Right cardiac atrium (tissue), 5 donors: ENCODE measurements at regions not wholly inside any gene's neighbourhood (a gene's known extent, or its start where the extent isn't known, plus 50 kb on each side); places are given as distances from the start of the nearest gene placed in this dataset.
A peak's percentile ranks its signal among the peaks of the same experiment; 100 is the strongest.
"Not testable (repeated sequence)": the region's sequence is repeated elsewhere in the genome, so short reads cannot be mapped to it uniquely, and the experiment has no call there.

ENCODE experiments used
- ATAC-seq, 2 donors: fragments of 200-7000 bp; cut with Tn5 transposase; one replicate each; pipeline versions ENCODE4 v1.8.0 to v1.9.1; 2020; ENCODE audit warnings: moderate library complexity in 2 of 2, mild to moderate bottlenecking in 1 of 2
- DNase-seq, 3 donors: peaks; one replicate each; pipeline ENCODE4 v3.0.0-alpha.2; 2020
- H3K27ac ChIP-seq: one replicate; pipeline ENCODE4 v1.5.1; 2013; ENCODE audit warnings: mild to moderate bottlenecking, low read length, control low read depth, moderate library complexity
- H3K27me3 ChIP-seq: one replicate; pipeline ENCODE4 v1.6.1; 2013; ENCODE audit not compliant: control insufficient read depth, insufficient read depth
- H3K4me1 ChIP-seq: one replicate; pipeline ENCODE4 v1.6.1; 2013; ENCODE audit warnings: low read length; ENCODE audit not compliant: control insufficient read depth, insufficient read depth
- H3K4me3 ChIP-seq: one replicate; pipeline ENCODE4 v1.5.1; 2013; ENCODE audit warnings: low read length, control low read depth
- H3K9me3 ChIP-seq: one replicate; pipeline ENCODE4 v1.6.1; 2013; ENCODE audit warnings: low read length; ENCODE audit not compliant: control insufficient read depth
- WGBS: extraction: QIAGEN DNeasy Blood & Tissue Kit; methylation state at CpG from one replicate; pipeline ENCODE4 v1.1.7; 2013; 5-methylcytosine and 5-hydroxymethylcytosine counted together
- intact Hi-C, 4 donors: fragments of 100-400 bp; cut with DNase I; formaldehyde crosslinking; loops; one replicate each; pipeline versions ENCODE4 v1.11.0 to v1.14.0; 2022 to 2023
- donor health status: healthy with polysubstance abuse.
- donor health status: DM: no; HTN: yes; CAD: no.
- donor health status: DM: no; HTN: no; CAD: no.
- donor health status: DM: no; HTN: yes; CAD: no; lungs with severe emphysema.
- donor health status: DM: yes; HTN: yes; CAD: no.

DNA sequence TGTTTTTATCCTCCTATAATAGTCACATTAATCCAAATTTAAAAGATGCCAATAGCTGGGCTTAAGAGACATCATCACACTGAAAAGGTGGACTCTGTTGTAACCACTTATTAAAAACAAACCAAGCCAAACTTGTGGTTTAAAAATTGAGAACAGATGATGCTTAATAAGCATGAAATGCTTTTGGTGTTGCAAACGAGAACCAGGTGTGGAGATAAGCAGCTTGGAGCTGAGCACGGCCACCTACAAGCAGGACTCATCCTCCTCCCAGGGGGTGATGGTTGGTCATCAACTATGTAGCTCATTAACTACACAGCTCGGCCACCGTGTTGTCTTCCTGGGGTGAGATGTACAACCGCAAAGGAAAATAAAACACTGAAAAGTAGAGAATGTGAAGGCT lies 154.4 kb downstream of the NPR3 start:
- ATAC-seq (no peak), DNase-seq (no peak)
- no peak overlapping the region for H3K27ac ChIP-seq
- 65% methylated on average over 5 of the region's 5 CpGs for WGBS
- H3K4me1 ChIP-seq, result no peaks in the 10 kb centered on the region
- no peaks in the 10 kb centered on the region for H3K27me3 ChIP-seq
- no peaks in the 10 kb centered on the region for H3K9me3 ChIP-seq
- intact Hi-C loops, result no loop called here
- H3K4me3 ChIP-seq, result no peak overlapping the region

GRCh38 chr5:32866138-32866537 lies 155.0 kb downstream of the NPR3 start:
- H3K9me3 ChIP-seq, result no peaks in the 10 kb centered on the region
- WGBS, result 89% methylated on average over 1 of the region's 1 CpG

DNA sequence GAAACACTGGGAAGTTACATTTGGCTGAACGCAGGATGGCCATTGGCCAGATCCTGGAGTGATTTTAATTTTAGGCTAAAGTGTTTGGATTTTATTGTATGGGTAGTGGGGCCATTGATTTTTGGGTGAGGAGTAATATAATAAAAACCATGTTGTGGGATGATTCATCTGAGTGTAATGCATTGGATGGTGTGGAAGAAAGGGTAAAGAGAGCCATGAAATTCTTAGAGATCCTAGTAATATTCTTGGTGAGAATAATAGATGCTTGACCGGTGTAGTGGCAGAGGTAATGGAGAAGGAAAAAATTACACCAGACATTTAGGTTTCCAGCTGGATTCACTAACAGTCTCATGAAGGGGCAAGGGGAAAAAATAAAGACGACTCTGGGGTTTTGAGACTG lies 158.1 kb downstream of the NPR3 start:
- Histone ChIP-seq H3K27me3 (no peaks in the 10 kb centered on the region), H3K27ac (no peak overlapping the region), H3K9me3 (peaks cover 2% of the 10 kb centered on the region), H3K4me3 (no peak overlapping the region), H3K4me1 (no peaks in the 10 kb centered on the region)
- ATAC-seq, result no peak
- no peak for DNase-seq
- WGBS, result 83% methylated on average over 3 of the region's 3 CpGs
- intact Hi-C loops, result no loop called here

More at GRCh38 chr5:32866138-32866537, 155.0 kb downstream of the NPR3 start:
- Histone ChIP-seq H3K4me1 (no peaks in the 10 kb centered on the region), H3K4me3 (no peak overlapping the region), H3K27me3 (no peaks in the 10 kb centered on the region), H3K27ac (no peak overlapping the region)
- DNase-seq (no peak), ATAC-seq (no peak)
- intact Hi-C loops, result no loop called here

DNA sequence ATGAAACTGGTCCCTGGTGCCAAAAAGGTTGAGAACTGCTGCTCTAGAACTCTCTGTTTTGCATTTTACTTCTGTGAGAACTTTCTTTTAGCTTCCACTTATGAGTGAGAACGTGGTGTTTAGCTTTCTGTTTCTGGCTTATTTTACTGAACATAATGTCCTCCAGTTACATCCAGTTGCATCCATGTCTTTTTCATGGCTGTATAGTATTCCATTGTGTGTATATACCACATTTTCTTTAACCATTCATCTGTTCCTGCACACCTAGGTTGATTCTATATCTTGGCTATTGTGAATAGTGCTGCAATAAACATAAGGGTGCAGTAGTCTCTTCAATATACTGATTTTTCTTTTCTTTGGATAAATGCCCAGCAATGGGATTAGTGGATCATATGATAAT lies 165.7 kb downstream of the NPR3 start:
- WGBS, result 34% methylated on average over 1 of the region's 1 CpG
- Histone ChIP-seq H3K4me1 (no peaks in the 10 kb centered on the region), H3K27ac (no peak overlapping the region), H3K4me3 (no peak overlapping the region), H3K27me3 (no peaks in the 10 kb centered on the region), H3K9me3 (no peaks in the 10 kb centered on the region)
- ATAC-seq (no peak), DNase-seq (no peak)
- intact Hi-C loops, result no loop called here

GRCh38 chr5:32879364-32879763 lies 168.2 kb downstream of the NPR3 start:
- H3K4me1 ChIP-seq, ATAC-seq, H3K27me3 ChIP-seq, H3K9me3 ChIP-seq, DNase-seq, H3K4me3 ChIP-seq, intact Hi-C loops, H3K27ac ChIP-seq: not testable (repeated sequence)
- WGBS, result 71% methylated on average over 3 of the region's 3 CpGs

DNA sequence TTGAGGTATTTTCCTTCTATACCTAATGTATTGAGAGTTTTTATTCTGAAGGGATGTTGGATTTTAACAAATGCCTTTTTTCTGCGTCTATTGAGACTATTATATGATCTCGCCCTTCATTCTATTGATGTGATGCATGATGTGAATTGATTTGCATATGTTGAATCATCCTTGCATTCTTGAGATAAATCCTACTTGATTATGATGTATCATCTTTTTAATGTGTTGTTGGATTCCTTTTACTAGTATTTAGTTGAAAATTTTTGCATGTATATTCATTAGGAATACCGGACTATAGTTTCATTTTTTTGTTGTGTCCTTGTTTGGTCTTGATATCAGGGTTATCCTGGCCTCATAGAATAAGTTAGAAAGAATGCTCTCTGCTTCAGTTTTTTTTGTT lies 169.7 kb downstream of the NPR3 start:
- H3K9me3 ChIP-seq, result peaks cover 2% of the 10 kb centered on the region
- intact Hi-C loops, result no loop called here
- WGBS, result 56% methylated on average over 3 of the region's 3 CpGs

DNA sequence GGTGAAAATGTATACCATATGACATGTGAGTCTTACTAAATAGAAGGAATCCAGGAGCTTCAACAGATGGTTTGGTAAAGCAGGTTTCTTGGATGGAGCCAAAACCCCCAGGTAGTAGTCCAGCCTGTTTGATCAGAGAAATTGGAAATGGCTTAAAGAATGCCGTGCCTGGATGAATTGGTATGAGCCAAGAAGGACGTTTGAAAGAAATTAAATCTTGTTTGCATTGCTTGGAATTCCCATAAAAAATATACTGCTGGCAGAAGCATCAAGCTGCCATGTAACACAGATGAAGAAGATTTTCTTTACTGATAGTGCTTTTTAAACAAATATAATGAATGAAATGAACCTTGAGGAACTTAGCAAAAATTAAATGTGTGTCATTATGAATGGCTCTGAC lies 176.3 kb downstream of the NPR3 start:
- no peak overlapping the region for H3K4me3 ChIP-seq
- no peaks in the 10 kb centered on the region for H3K27me3 ChIP-seq
- 50% methylated on average over 2 of the region's 2 CpGs for WGBS
- H3K27ac ChIP-seq, result no peak overlapping the region
- H3K4me1 ChIP-seq, result no peaks in the 10 kb centered on the region
- ATAC-seq (no peak), DNase-seq (no peak)
- peaks cover 4% of the 10 kb centered on the region for H3K9me3 ChIP-seq
- intact Hi-C loops, result no loop called here

More for the DNA sequence above, 169.7 kb downstream of the NPR3 start:
- no peaks in the 10 kb centered on the region for H3K4me1 ChIP-seq
- H3K27ac ChIP-seq, result no peak overlapping the region
- H3K27me3 ChIP-seq, result no peaks in the 10 kb centered on the region
- no peak overlapping the region for H3K4me3 ChIP-seq
- no peak for DNase-seq
- no peak for ATAC-seq

DNA sequence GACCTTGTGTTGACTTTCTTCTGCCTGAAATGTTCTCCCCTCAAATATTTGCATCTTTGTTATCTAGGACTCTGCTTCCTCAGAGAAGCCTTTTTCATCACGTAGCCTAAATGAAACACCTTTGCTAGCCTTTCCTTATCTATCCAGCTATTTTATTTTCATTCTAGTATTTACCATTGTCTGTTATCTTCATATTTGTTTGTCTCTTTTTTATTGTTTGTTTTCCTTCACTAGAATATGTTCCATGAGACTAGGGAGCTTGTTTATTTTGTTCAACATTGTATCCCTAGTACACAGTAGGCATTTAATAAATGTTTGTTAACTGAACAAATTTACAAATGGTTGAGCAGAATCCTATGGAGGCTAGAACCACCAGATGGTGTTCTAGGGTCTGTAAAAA lies 178.0 kb downstream of the NPR3 start:
- H3K9me3 ChIP-seq, result peaks cover 3% of the 10 kb centered on the region
- no peak for ATAC-seq
- H3K27me3 ChIP-seq, result no peaks in the 10 kb centered on the region
- no peak overlapping the region for H3K4me3 ChIP-seq
- 61% methylated on average over 1 of the region's 1 CpG for WGBS
- intact Hi-C loops, result no loop called here
- no peak overlapping the region for H3K27ac ChIP-seq
- no peak for DNase-seq
- H3K4me1 ChIP-seq, result no peaks in the 10 kb centered on the region

- DNase-seq (no peak), ATAC-seq (no peak)
- H3K4me1 ChIP-seq, result no peaks in the 10 kb centered on the region
- H3K27me3 ChIP-seq, result no peaks in the 10 kb centered on the region
- no peak overlapping the region for H3K4me3 ChIP-seq
- H3K27ac ChIP-seq, result no peak overlapping the region
- intact Hi-C loops, result no loop called here
- H3K9me3 ChIP-seq, result no peaks in the 10 kb centered on the region
- WGBS, result 25% methylated on average over 2 of the region's 2 CpGs
Measured at GRCh38 chr5:32903613-32904012, 192.5 kb downstream of the NPR3 start.

DNA sequence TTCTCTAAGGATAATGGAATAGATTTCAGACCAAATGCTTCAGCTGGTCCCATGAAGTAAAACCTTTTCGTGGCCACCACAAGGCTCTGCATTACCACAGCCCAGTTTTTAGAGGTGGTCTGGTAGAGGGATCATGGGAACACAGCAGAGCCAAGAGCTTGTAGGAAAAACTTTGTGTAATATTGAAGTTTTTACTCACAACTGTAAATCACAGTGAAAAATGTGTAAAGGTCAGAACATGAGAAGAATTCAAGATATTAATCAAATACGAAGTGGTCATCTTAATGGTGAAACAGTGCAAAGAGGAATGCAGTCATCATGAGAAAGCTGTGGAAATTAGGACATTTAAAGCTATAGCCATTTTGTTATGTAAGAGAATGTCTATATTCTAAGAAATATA lies 197.5 kb downstream of the NPR3 start:
- DNase-seq (no peak), ATAC-seq (no peak)
- Histone ChIP-seq H3K27me3 (no peaks in the 10 kb centered on the region), H3K4me1 (no peaks in the 10 kb centered on the region), H3K4me3 (no peak overlapping the region), H3K27ac (no peak overlapping the region), H3K9me3 (no peaks in the 10 kb centered on the region)
- intact Hi-C loops, result no loop called here
- WGBS, result 57% methylated on average over 2 of the region's 2 CpGs

- intact Hi-C loops, result no loop called here
- Histone ChIP-seq H3K27ac (no peak overlapping the region), H3K9me3 (no peaks in the 10 kb centered on the region), H3K4me3 (no peak overlapping the region), H3K4me1 (no peaks in the 10 kb centered on the region), H3K27me3 (no peaks in the 10 kb centered on the region)
- ATAC-seq (no peak), DNase-seq (no peak)
- 88% methylated on average over 5 of the region's 5 CpGs for WGBS
Measured at GRCh38 chr5:32909207-32909606, 198.1 kb downstream of the NPR3 start.

DNA sequence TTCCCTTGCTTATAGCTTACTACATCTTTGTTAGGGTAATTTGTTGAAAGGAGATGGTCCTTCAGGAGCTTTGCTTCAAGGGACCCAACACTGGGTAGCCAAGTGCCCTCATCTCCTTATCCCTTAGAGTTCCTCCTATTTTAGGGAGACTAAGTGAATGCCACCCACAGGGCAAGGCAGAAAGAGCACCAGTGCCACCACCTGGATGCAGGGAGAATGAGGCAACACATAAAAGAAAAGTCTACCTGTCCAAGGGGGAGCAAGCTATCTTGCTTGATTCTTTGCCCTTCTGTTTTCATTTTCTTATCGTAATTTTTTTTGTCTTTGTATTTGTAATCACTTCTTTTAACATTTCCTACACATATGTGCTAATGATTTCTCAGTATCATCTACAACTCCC lies 205.5 kb downstream of the NPR3 start:
- H3K4me1 ChIP-seq, result no peaks in the 10 kb centered on the region
- peaks cover 2% of the 10 kb centered on the region for H3K9me3 ChIP-seq
- intact Hi-C loops, result no loop called here
- no peaks in the 10 kb centered on the region for H3K27me3 ChIP-seq
- DNase-seq (peak in 1 of 3 donors; percentile 52), ATAC-seq (no peak)
- no peak overlapping the region for H3K27ac ChIP-seq
- no peak overlapping the region for H3K4me3 ChIP-seq
- 57% methylated on average over 1 of the region's 1 CpG for WGBS
